Hematopoietic multipotent progenitor cell treated with erythropoietin and hydrocortisone succinate and interleukin-3 and kit ligand, for 8 days (in vitro differentiated cells): ENCODE measurements at regions not wholly inside any gene's neighbourhood (a gene's known extent, or its start where the extent isn't known, plus 50 kb on each side); places are given as distances from the start of the nearest gene placed in this dataset.
"Not testable (repeated sequence)": the region's sequence is repeated elsewhere in the genome, so short reads cannot be mapped to it uniquely, and the experiment has no call there.

ENCODE experiments used
- DNase-seq: peaks from one replicate; pipeline ENCODE4 v3.0.0-alpha.2; 2015

DNA sequence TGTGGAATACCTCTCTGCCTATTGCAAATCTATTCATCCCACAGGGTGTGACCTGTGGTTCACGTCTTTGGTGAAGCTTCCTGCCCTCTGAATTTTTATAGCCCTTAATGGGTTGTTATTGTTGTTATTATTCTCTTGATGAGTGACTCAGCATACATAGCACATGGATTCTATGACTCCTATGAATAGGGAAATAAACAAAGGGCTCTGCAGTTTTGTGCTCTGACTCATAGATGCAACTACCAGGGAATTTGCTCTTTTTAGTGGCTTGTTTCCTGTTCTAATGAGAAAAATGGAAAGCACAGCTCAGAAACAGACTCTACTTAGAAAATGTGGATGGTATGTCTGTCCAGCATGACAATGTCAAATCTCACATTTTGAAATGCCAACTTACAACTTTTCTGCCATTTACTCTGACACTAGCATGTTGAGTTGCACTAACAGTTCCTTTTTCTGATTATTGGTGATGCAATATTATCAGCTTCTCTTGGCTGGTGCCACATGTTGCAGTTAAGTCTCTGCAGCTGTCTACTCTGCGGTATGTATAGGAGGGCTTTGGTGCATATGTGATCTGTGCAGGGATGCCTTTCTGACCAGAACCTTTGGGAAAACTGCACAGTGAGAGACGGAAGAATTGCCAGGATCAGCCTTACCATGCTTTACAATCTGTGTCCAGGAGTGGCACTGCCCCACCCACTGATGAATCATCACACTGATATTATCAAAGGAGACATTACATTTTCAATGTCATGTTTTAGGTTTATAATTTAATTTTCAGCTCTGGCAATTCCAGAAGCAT, 996.4 kb upstream of the WWC1 start:
- no peak for DNase-seq

- no peak for DNase-seq
Observed at GRCh38 chr5:167295681-167296005, 995.8 kb upstream of the WWC1 start.

DNA sequence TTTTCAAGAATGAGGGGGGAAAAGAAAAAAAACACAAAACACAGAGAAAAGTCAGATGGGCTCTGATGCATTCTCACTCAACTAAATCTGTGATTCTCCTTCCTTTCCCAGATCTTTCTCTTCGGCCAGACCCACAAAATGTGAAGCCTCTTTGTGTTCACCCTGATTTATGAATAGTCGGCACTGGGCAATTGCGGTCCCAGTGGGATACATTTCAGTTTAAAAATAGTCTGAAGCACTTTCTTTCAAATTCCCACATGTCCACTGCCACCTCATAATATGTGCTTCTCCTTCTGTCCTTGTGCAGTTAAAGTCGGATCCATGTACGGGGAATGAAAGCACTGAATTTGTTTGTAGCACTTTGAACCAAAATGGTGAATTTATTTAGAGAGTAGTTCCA, 995.4 kb upstream of the WWC1 start:
- no peak for DNase-seq

DNA sequence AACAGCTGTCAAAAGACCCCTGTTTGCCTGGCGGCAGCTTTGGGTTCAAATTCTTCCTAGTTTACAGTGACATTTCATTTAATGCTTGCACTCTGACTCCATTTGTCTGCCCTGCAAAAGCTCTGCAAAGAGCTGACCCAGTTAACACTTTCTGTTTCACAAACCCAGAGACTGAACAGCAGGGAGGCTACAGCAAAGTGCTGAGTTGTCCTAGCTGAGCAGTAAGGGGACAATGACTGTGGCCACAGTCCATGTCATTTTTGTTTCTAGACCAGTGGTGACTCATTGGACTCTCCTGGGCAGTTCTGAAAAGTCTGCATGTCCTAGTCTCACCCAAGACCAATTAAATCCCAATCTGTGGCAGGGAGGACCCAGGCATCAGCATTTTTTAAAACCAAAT, 994.8 kb upstream of the WWC1 start:
- no peak for DNase-seq

DNA sequence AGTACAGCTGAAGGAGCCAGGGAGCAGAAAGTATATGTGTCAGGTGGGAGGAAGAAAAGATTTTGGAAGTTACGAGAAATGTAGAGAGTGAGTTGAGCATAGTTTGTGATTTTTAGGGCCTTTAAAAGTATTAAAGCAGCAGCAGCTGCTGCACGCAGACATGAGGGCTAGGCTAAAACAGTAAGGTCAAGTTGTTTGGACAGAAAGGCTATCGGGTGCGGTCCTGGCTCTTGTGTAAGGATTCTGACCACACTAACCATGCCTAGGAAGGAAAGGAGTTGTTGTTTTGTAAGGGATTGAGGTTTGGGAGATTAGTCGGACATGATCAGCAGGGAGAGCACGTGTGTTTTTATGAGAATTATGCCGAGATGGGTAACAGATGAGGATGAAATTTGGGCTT, 991.6 kb upstream of the WWC1 start:
- DNase-seq = not testable (repeated sequence)

GRCh38 chr5:167303582-167303981, 987.9 kb upstream of the WWC1 start:
- no peak for DNase-seq

DNA sequence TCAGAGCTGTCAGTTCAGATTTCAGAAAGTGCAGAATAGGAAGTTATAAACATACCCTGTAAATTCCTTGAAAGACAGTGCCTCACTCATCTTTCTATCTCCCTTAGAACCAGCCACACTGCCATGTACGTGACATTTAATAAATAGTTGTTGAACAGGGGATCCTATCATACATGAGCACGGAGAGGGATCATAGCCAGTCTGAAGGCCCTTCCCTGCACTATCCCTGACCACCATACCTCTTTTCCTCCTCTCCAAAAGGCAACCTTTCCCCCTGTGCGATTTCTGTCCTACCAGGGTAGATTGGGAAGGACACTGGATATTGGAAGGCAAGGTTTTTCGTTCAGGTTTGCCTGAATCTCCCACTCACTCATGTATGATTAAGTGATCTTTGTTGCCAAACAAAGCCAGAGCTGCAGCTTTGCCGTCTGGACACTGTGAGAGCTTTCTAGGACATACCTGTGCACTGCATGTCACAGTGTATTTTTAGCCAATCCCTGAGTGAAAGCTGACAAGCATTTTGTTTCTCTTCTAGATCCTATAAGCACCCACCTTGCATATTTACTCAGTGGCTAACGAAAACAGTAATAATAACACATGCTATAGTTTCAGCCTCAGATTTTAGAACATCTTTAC, 986.5 kb upstream of the WWC1 start:
- DNase-seq = no peak

DNA sequence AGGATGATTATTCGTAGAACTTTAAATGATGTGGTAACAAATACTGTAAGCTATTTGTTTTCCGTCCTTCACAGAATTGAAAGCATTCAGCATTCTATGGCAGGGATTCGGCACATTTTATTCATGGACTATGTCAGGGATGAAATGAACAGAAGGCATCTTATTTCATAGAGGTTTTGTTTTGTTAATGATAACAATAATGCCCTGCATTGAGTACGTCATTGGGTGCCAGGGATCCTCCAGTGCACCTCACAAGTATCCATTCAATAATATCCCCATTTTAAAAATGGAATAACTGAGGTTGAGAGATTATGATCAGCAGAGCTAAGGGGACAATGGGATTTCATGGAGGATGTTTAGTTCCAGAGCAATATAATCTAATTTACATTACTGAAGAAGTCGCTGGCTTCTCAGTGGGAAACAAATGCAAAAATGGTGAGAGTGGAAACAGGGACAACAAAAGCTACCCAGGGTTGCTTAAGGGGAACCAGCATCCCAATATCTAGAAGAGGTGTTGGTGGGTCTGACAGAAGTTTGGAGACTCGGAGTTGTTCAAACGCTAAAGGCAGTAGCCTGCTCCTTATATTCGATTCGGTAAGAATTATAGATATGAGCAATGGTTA, 985.7 kb upstream of the WWC1 start:
- no peak for DNase-seq

GRCh38 chr5:167307042-167307441, 984.4 kb upstream of the WWC1 start:
- no peak for DNase-seq

GRCh38 chr5:167308466-167308865, 983.0 kb upstream of the WWC1 start:
- DNase-seq = no peak

GRCh38 chr5:167309941-167310517, 981.4 kb upstream of the WWC1 start:
- no peak for DNase-seq

DNA sequence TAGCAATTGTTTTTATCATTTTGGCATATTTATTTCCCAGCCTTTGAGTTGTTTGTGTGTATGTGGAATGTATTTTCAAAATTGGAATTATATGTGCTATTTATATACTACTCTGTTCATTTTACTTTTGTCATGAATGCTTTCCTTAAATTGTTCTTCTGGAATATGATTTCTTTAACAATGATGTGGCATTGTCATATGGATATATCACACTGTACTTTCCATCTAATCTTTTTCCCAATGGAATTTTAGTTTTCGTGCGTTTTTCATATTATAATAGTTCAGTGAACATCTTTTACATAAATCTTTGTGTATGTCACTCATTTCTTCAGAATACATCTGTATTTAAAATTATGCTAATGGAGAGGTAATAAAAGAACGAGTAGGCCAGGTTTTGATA, 980.1 kb upstream of the WWC1 start:
- DNase-seq = no peak

DNA sequence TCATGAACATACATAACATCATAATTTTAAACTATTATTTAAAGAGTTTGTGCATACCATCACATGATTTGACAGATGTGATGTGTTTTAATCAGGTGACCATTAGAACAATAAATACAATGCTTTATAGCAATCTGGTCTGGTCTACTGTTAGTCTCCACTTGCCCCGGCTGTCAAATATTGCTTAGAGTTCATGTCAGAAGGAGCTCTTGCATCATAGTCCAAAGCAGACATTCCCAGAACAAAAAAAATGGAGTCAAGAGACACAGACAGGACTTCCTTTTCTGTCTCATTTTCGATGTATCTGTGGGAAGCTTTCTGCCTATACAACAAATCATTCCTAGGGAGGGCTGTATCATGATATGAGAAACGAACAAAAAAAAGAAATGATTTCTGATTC, 979.2 kb upstream of the WWC1 start:
- DNase-seq = no peak

- DNase-seq = no peak
Observed at GRCh38 chr5:167315762-167316161, 975.7 kb upstream of the WWC1 start.

DNA sequence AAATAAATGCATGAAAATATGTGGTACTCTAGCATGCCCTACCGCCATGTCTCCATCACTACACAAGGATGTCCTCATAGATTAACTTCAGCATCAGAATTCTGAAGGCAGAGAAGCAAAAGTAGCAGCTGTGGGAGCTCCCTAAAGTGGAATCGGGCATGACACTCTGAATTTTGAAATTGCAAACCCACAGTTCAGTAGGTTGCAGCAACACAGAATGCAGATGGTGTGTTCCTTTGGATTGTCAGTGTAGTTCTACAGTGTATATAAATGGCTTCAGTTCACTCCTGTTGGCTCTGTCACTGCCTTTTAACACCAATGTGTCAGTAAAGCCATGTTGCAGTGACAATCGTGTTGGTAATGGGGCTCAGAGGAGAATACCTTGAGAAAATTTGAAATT, 973.6 kb upstream of the WWC1 start:
- DNase-seq = no peak

- no peak for DNase-seq
Observed at GRCh38 chr5:167319243-167319642, 972.2 kb upstream of the WWC1 start.

GRCh38 chr5:167320019-167320418, 971.4 kb upstream of the WWC1 start:
- no peak for DNase-seq

DNA sequence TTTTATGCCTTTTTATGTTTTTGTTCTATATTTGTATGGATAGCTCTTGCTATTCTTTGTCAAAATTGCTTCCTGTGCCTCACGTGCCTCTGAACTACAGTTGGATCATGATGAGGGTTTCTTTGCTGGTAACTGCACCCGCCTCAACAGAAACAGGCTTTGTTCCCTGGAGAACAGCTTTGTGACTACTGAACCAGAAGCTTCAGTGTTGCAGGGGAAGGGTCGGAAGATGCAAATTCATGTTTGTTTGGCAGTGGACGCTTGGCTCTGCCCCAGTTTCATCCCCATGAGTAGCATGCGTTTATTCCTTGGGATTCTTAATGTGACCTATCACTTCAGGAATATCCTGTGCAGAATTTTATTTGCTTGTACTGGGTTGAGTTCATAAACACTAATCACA, 959.1 kb upstream of the WWC1 start:
- DNase-seq = no peak

- no peak for DNase-seq
Observed at GRCh38 chr5:167336161-167336560, 955.3 kb upstream of the WWC1 start.

DNA sequence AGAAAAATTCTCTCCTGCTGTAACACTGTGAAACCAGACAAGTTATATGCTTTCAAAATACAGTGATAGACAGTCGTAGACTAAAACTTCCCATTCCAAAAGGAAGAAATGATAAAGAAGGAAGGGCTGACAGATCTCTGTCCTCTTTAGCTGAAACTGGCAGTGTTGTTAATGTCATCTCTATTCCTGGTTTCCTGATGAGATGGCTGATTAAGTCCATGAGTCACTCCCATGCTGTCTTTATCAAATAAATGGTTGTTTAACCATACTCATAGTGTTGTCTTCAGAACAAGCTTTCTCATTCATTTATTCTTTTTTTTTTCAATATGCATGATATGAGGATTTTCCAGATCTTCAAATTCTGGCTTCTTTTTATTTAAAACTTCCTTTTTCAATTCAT, 952.2 kb upstream of the WWC1 start:
- no peak for DNase-seq

DNA sequence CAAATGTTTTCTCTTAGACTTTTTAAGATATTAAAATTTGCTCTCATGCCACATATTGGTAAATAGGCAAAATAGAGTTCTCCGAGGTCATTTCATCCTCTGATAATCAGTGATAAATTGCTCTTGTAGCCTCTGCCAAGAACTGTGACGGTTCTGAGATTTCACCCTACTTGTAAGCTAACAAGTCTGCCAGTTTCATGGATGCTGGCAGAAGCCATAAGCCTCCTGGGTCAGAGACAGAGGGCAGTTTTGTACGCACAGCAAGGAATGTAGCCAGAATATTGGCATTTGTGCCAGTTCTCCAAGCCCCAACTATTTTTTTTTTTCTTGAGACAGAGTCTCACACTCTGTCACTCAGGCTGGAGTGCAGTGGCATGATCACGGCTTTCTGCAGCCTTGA, 945.0 kb upstream of the WWC1 start:
- no peak for DNase-seq

DNA sequence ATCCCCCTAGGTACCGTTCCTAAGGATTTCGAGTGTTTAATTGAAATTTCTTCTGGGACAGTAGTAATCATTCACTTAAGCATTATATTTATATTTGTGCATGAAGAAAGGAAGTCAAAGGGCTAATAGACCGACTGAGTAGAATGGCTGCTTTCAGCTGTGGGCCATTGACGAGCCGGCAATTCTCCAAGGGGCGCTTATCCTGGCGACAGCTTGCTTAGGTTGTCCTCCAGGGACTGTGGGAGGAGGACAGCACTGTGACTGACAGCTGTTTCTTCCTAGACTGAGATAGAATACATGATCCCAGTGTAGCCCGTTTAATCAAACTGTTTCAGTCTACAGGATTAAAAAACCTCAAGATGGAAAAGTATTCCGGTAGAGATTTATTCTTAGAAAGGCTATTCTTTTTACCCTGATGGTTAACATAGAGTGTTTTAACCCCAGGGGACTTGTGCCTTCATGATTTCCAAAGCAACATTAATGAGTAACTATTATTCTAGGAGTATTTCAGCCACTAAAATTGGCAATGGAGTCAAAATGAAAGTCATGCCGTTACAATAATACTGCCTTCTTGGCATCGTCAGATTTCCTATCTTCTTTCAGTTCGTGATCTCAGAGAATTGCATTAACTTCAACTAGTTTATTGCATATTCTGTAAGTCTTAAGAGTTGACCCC, 943.1 kb upstream of the WWC1 start:
- DNase-seq = no peak

DNA sequence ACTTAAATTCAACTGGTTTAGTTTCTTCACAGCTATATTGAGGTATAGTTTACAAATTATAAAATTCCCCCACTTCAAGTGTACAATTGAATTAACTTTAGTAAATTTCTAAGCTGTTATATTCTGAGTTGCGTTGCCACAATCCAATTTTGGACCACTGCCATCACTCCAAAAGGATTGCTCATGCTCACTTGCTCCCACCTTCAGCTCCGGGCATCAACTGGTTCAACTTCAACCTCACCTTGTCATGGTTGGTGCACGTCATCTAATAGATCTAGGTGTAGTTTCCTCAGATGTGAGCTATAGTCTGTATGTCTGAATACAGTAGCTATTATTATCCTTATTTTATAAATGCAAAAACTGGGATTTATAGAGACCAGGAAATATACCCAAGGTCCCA, 942.5 kb upstream of the WWC1 start:
- DNase-seq = no peak

DNA sequence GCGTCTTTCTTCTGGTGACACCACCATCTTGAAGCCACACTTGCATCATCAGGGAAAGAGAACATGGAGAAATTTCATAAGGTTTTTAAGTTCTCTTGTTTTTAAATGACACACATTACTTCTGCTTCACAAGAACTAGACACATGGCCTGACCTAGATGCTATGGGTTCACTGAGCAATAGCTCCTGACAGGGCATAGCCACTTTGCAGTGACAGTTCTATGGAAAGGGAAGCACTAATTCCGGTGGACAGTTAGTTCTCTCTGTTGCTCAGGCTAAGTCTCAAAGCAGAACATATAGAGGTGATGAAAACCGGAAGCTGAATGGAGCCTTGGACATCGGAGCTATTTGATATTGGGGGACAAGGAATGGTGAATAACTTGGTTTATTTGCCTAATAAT, 940.1 kb upstream of the WWC1 start:
- DNase-seq = no peak
